ENCODE measurements at regions not wholly inside any gene's neighbourhood (a gene's known extent, or its start where the extent isn't known, plus 50 kb on each side); places are given as distances from the start of the nearest gene placed in this dataset.

- no peaks in the 10 kb centered on the region for H3K4me1 ChIP-seq
- no peak overlapping the region for H3K4me3 ChIP-seq
- ATAC-seq (no peak), DNase-seq (no peak)
- H3K27me3 ChIP-seq (ENCODE audit: insufficient read depth in 3 of 3, low read length in 2 of 3), result no peaks in the 10 kb centered on the region
- no peaks in the 10 kb centered on the region for H3K36me3 ChIP-seq (ENCODE audit: insufficient read depth in 1 of 2, low read depth in 1 of 2)
- WGBS, 3 donors, result 84 to 94% (median 85%) methylated on average over 1 of the region's 1 CpG
- H3K27ac ChIP-seq, result no peak overlapping the region
- no peak for TF ChIP-seq CTCF (IDR thresholded peaks at IDR 0.05)
- peaks cover 15% of the 10 kb centered on the region for H3K9me3 ChIP-seq
- intact Hi-C loops (cut with DNase I), result no loop called here
Measured at GRCh38 chr16:51474414-51475091, 323.5 kb upstream of the SALL1 start.

- H3K27ac ChIP-seq, result no peak overlapping the region
- H3K27me3 ChIP-seq (ENCODE audit: insufficient read depth in 3 of 3, low read length in 2 of 3), result no peaks in the 10 kb centered on the region
- DNase-seq (no peak), ATAC-seq (no peak)
- TF ChIP-seq CTCF (IDR thresholded peaks at IDR 0.05), result no peak
- H3K36me3 ChIP-seq (ENCODE audit: insufficient read depth in 1 of 2, low read depth in 1 of 2), result no peaks in the 10 kb centered on the region
- no peak overlapping the region for H3K4me3 ChIP-seq
- H3K9me3 ChIP-seq, result peaks cover 15% of the 10 kb centered on the region
- WGBS, 3 donors, result 68 to 78% (median 73%) methylated on average over 3 of the region's 3 CpGs
- H3K4me1 ChIP-seq, result no peaks in the 10 kb centered on the region
- intact Hi-C loops (cut with DNase I), result no loop called here
Measured at GRCh38 chr16:51473091-51473490, 322.0 kb upstream of the SALL1 start.

GRCh38 chr16:51470492-51470891 is 319.4 kb upstream of the SALL1 start:
- Histone ChIP-seq H3K27ac (no peak overlapping the region), H3K4me1 (no peaks in the 10 kb centered on the region), H3K36me3 (ENCODE audit: insufficient read depth in 1 of 2, low read depth in 1 of 2) (no peaks in the 10 kb centered on the region), H3K9me3 (peaks cover 9% of the 10 kb centered on the region), H3K4me3 (no peak overlapping the region), H3K27me3 (ENCODE audit: insufficient read depth in 3 of 3, low read length in 2 of 3) (no peaks in the 10 kb centered on the region)
- no peak for ATAC-seq
- intact Hi-C loops (cut with DNase I), result no loop called here
- 62 to 68% (median 68%) methylated on average over 4 of the region's 4 CpGs for WGBS, 3 donors
- TF ChIP-seq CTCF (IDR thresholded peaks at IDR 0.05), result no peak
- DNase-seq, result no peak

DNA sequence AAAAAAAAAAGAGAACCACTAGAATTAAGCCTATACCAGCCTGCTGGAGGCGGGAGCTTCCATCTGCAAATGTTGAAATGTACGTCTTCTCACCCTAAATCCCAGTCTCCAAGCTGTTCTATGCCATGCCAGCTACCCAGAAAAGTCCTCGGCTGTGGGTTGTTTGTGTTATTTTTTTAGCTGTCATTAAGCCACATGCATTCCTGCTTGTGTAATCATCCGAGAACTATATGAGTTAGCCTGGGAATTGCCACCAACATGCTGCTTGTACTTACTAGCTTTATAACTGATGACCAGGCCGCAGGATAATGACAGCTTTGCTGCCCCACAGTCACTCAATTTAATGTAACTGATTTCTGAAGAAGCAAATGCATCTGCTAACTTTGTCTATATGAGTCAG is 313.9 kb upstream of the SALL1 start:
- DNase-seq, result no peak
- Histone ChIP-seq H3K36me3 (ENCODE audit: insufficient read depth in 1 of 2, low read depth in 1 of 2) (no peaks in the 10 kb centered on the region), H3K27ac (no peak overlapping the region), H3K9me3 (no peaks in the 10 kb centered on the region), H3K4me1 (no peaks in the 10 kb centered on the region), H3K27me3 (ENCODE audit: insufficient read depth in 3 of 3, low read length in 2 of 3) (no peaks in the 10 kb centered on the region), H3K4me3 (no peak overlapping the region)
- TF ChIP-seq CTCF (IDR thresholded peaks at IDR 0.05), result no peak
- intact Hi-C loops (cut with DNase I), result no loop called here
- WGBS, 3 donors, result 72 to 78% (median 78%) methylated on average over 5 of the region's 5 CpGs
- ATAC-seq, result no peak

DNA sequence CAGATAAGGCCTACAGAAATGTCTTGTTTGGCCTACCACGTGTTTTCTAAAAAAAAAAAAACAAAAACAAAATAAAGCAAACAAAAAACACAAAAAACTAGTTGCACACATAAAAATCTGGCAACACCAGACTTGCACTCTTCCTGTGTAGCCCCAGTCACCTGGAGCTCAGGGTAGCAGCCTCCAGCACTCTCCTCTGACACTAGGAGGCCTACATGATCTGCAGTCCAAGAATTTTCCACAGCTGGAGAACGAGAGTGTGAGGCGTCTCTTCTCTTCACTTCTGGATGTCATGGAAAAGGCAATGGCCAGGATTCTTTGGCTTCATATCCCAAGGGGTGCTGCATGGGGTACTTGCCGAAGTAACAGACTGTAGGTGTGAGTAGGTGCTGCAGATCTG is 310.2 kb upstream of the SALL1 start:
- no peak for ATAC-seq
- no peaks in the 10 kb centered on the region for H3K27me3 ChIP-seq (ENCODE audit: insufficient read depth in 3 of 3, low read length in 2 of 3)
- no peaks in the 10 kb centered on the region for H3K9me3 ChIP-seq
- H3K27ac ChIP-seq, result no peak overlapping the region
- intact Hi-C loops (cut with DNase I), result no loop called here
- no peak overlapping the region for H3K4me3 ChIP-seq
- TF ChIP-seq CTCF (IDR thresholded peaks at IDR 0.05), result no peak
- 53 to 64% (median 56%) methylated on average over 4 of the region's 4 CpGs for WGBS, 3 donors
- H3K4me1 ChIP-seq, result no peaks in the 10 kb centered on the region
- H3K36me3 ChIP-seq (ENCODE audit: insufficient read depth in 1 of 2, low read depth in 1 of 2), result no peaks in the 10 kb centered on the region
- DNase-seq, result no peak

Data from psoas muscle (tissue), 7 donors.